ENCODE measurements at regions not wholly inside any gene's neighbourhood (a gene's known extent, or its start where the extent isn't known, plus 50 kb on each side); places are given as distances from the start of the nearest gene placed in this dataset.

DNA sequence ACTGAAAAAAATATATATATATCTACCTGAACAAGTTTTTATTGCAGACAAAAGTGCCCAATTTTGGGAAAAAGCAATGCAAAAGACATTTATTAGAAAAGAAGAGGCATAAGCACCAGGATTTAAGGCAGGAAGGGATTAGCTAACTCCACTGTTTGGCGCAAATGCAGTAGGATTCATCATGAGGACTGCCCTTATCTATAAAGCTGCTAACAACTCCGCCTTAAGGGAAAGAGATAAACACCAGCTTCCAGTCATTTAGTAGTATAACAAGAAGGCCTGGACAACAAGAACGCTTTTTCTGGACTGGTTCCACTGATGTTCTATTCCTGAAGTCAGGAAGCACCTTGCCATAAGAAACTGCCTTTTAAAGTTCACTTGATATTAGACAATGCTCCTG lies 52.9 kb upstream of the FSHR start:
- ATAC-seq (no peak), DNase-seq (no peak)
- TF ChIP-seq, protein P1, sequence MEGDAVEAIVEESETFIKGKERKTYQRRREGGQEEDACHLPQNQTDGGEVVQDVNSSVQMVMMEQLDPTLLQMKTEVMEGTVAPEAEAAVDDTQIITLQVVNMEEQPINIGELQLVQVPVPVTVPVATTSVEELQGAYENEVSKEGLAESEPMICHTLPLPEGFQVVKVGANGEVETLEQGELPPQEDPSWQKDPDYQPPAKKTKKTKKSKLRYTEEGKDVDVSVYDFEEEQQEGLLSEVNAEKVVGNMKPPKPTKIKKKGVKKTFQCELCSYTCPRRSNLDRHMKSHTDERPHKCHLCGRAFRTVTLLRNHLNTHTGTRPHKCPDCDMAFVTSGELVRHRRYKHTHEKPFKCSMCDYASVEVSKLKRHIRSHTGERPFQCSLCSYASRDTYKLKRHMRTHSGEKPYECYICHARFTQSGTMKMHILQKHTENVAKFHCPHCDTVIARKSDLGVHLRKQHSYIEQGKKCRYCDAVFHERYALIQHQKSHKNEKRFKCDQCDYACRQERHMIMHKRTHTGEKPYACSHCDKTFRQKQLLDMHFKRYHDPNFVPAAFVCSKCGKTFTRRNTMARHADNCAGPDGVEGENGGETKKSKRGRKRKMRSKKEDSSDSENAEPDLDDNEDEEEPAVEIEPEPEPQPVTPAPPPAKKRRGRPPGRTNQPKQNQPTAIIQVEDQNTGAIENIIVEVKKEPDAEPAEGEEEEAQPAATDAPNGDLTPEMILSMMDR (IDR thresholded peaks at IDR 0.05) = no peak
- Histone ChIP-seq H3K27ac (no peak overlapping the region), H3K4me1 (no peaks in the 10 kb centered on the region), H3K36me3 (no peaks in the 10 kb centered on the region), H3K27me3 (no peaks in the 10 kb centered on the region), H3K4me3 (no peak overlapping the region), H3K9me3 (no peaks in the 10 kb centered on the region)
- intact Hi-C loops (cut with DNase I) = no loop called here

All from upper lobe of right lung (tissue), 1 donor.